ENCODE measurements at regions not wholly inside any gene's neighbourhood (a gene's known extent, or its start where the extent isn't known, plus 50 kb on each side); places are given as distances from the start of the nearest gene placed in this dataset.
"Not testable (repeated sequence)": the region's sequence is repeated elsewhere in the genome, so short reads cannot be mapped to it uniquely, and the experiment has no call there.

- Histone ChIP-seq H3K9me3 (replicated peaks; ENCODE audit: low read length) (peaks cover 3% of the 10 kb centered on the region), H3K4me2 (ENCODE audit: low read length) (no peak overlapping the region), H3K36me3 (ENCODE audit: insufficient read depth, low read length) (no peaks in the 10 kb centered on the region), H3K27me3 (ENCODE audit: control insufficient read depth, insufficient read depth, low read length) (no peaks in the 10 kb centered on the region), H3K4me3 (ENCODE audit: low read length) (no peak overlapping the region), H3K4me1 (ENCODE audit: control insufficient read depth, insufficient read depth, low read length) (no peaks in the 10 kb centered on the region), H3K9ac (ENCODE audit: low read depth, low read length) (no peak overlapping the region)
Measured at GRCh38 chr4:117699595-117699994, 334.7 kb upstream of the NDST3 start.

- H3K4me3 ChIP-seq (ENCODE audit: low read length) = no peak overlapping the region
- H3K36me3 ChIP-seq (ENCODE audit: insufficient read depth, low read length) = no peaks in the 10 kb centered on the region
- H3K9me3 ChIP-seq (replicated peaks; ENCODE audit: low read length) = peaks cover 3% of the 10 kb centered on the region
- H3K4me1 ChIP-seq (ENCODE audit: control insufficient read depth, insufficient read depth, low read length) = no peaks in the 10 kb centered on the region
- no peak overlapping the region for H3K4me2 ChIP-seq (ENCODE audit: low read length)
- H3K27me3 ChIP-seq (ENCODE audit: control insufficient read depth, insufficient read depth, low read length) = no peaks in the 10 kb centered on the region
- no peak overlapping the region for H3K9ac ChIP-seq (ENCODE audit: low read depth, low read length)
Measured at GRCh38 chr4:117700111-117700892, 334.0 kb upstream of the NDST3 start.

GRCh38 chr4:117702353-117702752 is 331.9 kb upstream of the NDST3 start:
- no peak overlapping the region for H3K4me2 ChIP-seq (ENCODE audit: low read length)
- H3K4me3 ChIP-seq (ENCODE audit: low read length) = no peak overlapping the region

GRCh38 chr4:117704721-117705120 is 329.6 kb upstream of the NDST3 start:
- H3K27me3 ChIP-seq (ENCODE audit: control insufficient read depth, insufficient read depth, low read length) = no peaks in the 10 kb centered on the region
- H3K4me2 ChIP-seq (ENCODE audit: low read length) = no peak overlapping the region
- no peak overlapping the region for H3K4me3 ChIP-seq (ENCODE audit: low read length)
- no peak overlapping the region for H3K9ac ChIP-seq (ENCODE audit: low read depth, low read length)
- no peaks in the 10 kb centered on the region for H3K4me1 ChIP-seq (ENCODE audit: control insufficient read depth, insufficient read depth, low read length)
- no peaks in the 10 kb centered on the region for H3K36me3 ChIP-seq (ENCODE audit: insufficient read depth, low read length)
- H3K9me3 ChIP-seq (replicated peaks; ENCODE audit: low read length) = peaks cover 8% of the 10 kb centered on the region

More at GRCh38 chr4:117702353-117702752, 331.9 kb upstream of the NDST3 start:
- Histone ChIP-seq H3K4me1 (ENCODE audit: control insufficient read depth, insufficient read depth, low read length) (no peaks in the 10 kb centered on the region), H3K9ac (ENCODE audit: low read depth, low read length) (no peak overlapping the region), H3K9me3 (replicated peaks; ENCODE audit: low read length) (peaks cover 4% of the 10 kb centered on the region), H3K36me3 (ENCODE audit: insufficient read depth, low read length) (no peaks in the 10 kb centered on the region), H3K27me3 (ENCODE audit: control insufficient read depth, insufficient read depth, low read length) (no peaks in the 10 kb centered on the region)

- H3K9me3 ChIP-seq (replicated peaks; ENCODE audit: low read length) = no peaks in the 10 kb centered on the region
- H3K9ac ChIP-seq (ENCODE audit: low read depth, low read length) = no peak overlapping the region
- no peaks in the 10 kb centered on the region for H3K36me3 ChIP-seq (ENCODE audit: insufficient read depth, low read length)
Measured at GRCh38 chr4:117740736-117741135, 293.6 kb upstream of the NDST3 start.

GRCh38 chr4:117745379-117745778 is 288.9 kb upstream of the NDST3 start:
- H3K4me3 ChIP-seq (ENCODE audit: low read length); H3K9ac ChIP-seq (ENCODE audit: low read depth, low read length); H3K4me2 ChIP-seq (ENCODE audit: low read length); H3K4me1 ChIP-seq (ENCODE audit: control insufficient read depth, insufficient read depth, low read length); H3K36me3 ChIP-seq (ENCODE audit: insufficient read depth, low read length); H3K9me3 ChIP-seq (replicated peaks; ENCODE audit: low read length); H3K27me3 ChIP-seq (ENCODE audit: control insufficient read depth, insufficient read depth, low read length): not testable (repeated sequence)

More at GRCh38 chr4:117740736-117741135, 293.6 kb upstream of the NDST3 start:
- Histone ChIP-seq H3K27me3 (ENCODE audit: control insufficient read depth, insufficient read depth, low read length) (no peaks in the 10 kb centered on the region), H3K4me3 (ENCODE audit: low read length) (no peak overlapping the region), H3K4me1 (ENCODE audit: control insufficient read depth, insufficient read depth, low read length) (no peaks in the 10 kb centered on the region), H3K4me2 (ENCODE audit: low read length) (no peak overlapping the region)

- Histone ChIP-seq H3K9ac (ENCODE audit: low read depth, low read length) (no peak overlapping the region), H3K9me3 (replicated peaks; ENCODE audit: low read length) (peaks cover 2% of the 10 kb centered on the region), H3K27me3 (ENCODE audit: control insufficient read depth, insufficient read depth, low read length) (no peaks in the 10 kb centered on the region), H3K4me3 (ENCODE audit: low read length) (no peak overlapping the region), H3K36me3 (ENCODE audit: insufficient read depth, low read length) (no peaks in the 10 kb centered on the region), H3K4me1 (ENCODE audit: control insufficient read depth, insufficient read depth, low read length) (no peaks in the 10 kb centered on the region), H3K4me2 (ENCODE audit: low read length) (no peak overlapping the region)
Measured at GRCh38 chr4:117755438-117755837, 278.8 kb upstream of the NDST3 start.

GRCh38 chr4:117768610-117769009 is 265.7 kb upstream of the NDST3 start:
- Histone ChIP-seq H3K4me1 (ENCODE audit: control insufficient read depth, insufficient read depth, low read length) (no peaks in the 10 kb centered on the region), H3K36me3 (ENCODE audit: insufficient read depth, low read length) (no peaks in the 10 kb centered on the region), H3K4me2 (ENCODE audit: low read length) (no peak overlapping the region), H3K9me3 (replicated peaks; ENCODE audit: low read length) (no peaks in the 10 kb centered on the region), H3K9ac (ENCODE audit: low read depth, low read length) (no peak overlapping the region), H3K27me3 (ENCODE audit: control insufficient read depth, insufficient read depth, low read length) (no peaks in the 10 kb centered on the region), H3K4me3 (ENCODE audit: low read length) (no peak overlapping the region)

GRCh38 chr4:117770269-117771102 is 263.8 kb upstream of the NDST3 start:
- no peak overlapping the region for H3K4me2 ChIP-seq (ENCODE audit: low read length)
- no peak overlapping the region for H3K9ac ChIP-seq (ENCODE audit: low read depth, low read length)
- H3K4me1 ChIP-seq (ENCODE audit: control insufficient read depth, insufficient read depth, low read length) = no peaks in the 10 kb centered on the region
- H3K27me3 ChIP-seq (ENCODE audit: control insufficient read depth, insufficient read depth, low read length) = no peaks in the 10 kb centered on the region
- H3K9me3 ChIP-seq (replicated peaks; ENCODE audit: low read length) = no peaks in the 10 kb centered on the region
- H3K36me3 ChIP-seq (ENCODE audit: insufficient read depth, low read length) = no peaks in the 10 kb centered on the region
- no peak overlapping the region for H3K4me3 ChIP-seq (ENCODE audit: low read length)

GRCh38 chr4:117771647-117772337 is 262.5 kb upstream of the NDST3 start:
- H3K9me3 ChIP-seq (replicated peaks; ENCODE audit: low read length) = no peaks in the 10 kb centered on the region
- no peak overlapping the region for H3K4me3 ChIP-seq (ENCODE audit: low read length)
- H3K4me1 ChIP-seq (ENCODE audit: control insufficient read depth, insufficient read depth, low read length) = no peaks in the 10 kb centered on the region
- no peak overlapping the region for H3K9ac ChIP-seq (ENCODE audit: low read depth, low read length)
- H3K4me2 ChIP-seq (ENCODE audit: low read length) = no peak overlapping the region
- H3K27me3 ChIP-seq (ENCODE audit: control insufficient read depth, insufficient read depth, low read length) = no peaks in the 10 kb centered on the region
- H3K36me3 ChIP-seq (ENCODE audit: insufficient read depth, low read length) = no peaks in the 10 kb centered on the region

All from skeletal muscle satellite cell (primary cell).